ENCODE measurements at regions not wholly inside any gene's neighbourhood (a gene's known extent, or its start where the extent isn't known, plus 50 kb on each side); places are given as distances from the start of the nearest gene placed in this dataset.

DNA sequence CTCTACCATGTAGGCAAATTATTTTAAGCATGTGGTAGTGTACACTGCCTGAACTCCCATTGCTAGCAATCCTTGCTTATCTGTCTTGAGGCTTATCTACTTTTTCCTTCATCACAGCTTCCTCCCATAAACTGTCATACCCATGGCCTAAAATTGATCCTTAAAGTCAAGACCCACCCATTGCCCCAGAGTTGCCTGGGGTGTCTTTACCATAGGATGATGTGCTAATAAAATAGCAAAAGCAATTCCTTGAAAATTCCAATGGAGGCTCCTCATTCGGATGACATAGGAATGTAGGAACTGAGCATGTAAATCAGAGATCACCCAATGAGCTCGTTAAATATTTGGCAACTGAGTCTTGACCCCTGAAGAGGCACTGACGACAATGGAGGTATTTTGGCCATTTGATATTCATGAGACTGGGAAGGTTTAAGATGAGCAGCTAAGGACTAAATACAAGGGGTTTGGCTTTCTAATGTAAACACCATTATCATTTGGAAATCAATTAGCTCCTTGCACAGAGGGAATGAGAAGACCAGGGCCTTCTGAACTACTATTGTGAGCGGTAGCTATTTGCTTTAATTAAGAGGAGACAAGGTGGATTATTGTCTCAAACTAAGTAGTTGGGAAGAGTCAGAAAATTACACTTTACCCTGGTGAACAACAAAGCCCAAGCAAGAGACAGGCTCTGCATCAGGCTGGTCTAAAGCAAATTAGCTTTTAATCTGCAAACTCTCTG lies 234.9 kb downstream of the GATA3 start:
- TF ChIP-seq, protein P1, sequence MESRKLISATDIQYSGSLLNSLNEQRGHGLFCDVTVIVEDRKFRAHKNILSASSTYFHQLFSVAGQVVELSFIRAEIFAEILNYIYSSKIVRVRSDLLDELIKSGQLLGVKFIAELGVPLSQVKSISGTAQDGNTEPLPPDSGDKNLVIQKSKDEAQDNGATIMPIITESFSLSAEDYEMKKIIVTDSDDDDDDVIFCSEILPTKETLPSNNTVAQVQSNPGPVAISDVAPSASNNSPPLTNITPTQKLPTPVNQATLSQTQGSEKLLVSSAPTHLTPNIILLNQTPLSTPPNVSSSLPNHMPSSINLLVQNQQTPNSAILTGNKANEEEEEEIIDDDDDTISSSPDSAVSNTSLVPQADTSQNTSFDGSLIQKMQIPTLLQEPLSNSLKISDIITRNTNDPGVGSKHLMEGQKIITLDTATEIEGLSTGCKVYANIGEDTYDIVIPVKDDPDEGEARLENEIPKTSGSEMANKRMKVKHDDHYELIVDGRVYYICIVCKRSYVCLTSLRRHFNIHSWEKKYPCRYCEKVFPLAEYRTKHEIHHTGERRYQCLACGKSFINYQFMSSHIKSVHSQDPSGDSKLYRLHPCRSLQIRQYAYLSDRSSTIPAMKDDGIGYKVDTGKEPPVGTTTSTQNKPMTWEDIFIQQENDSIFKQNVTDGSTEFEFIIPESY (IDR thresholded peaks at IDR 0.05; ENCODE audit: extremely low read depth, insufficient replicate concordance, low read length), result no peak
- no peak for TF ChIP-seq POLR2AphosphoS5 (IDR thresholded peaks at IDR 0.05; ENCODE audit: low read depth, low read length)
- TF ChIP-seq CTCF (IDR thresholded peaks at IDR 0.05 in 2 of 3, conservative IDR thresholded peaks at IDR 0.05 in 1 of 3; ENCODE audit: borderline replicate concordance in 1 of 3, insufficient read depth in 1 of 3, low read depth in 2 of 3, low read length in 2 of 3), result no peak
- no peak for TF ChIP-seq SRF (IDR thresholded peaks at IDR 0.05; ENCODE audit: low read depth)
- TF ChIP-seq JUND (IDR thresholded peaks at IDR 0.05), result no peak
- no peak for TF ChIP-seq EZH2 (IDR thresholded peaks at IDR 0.05)
- no peak for TF ChIP-seq EGR1 (IDR thresholded peaks at IDR 0.05; ENCODE audit: low read depth)
- no peak for TF ChIP-seq ZNF274 (IDR thresholded peaks at IDR 0.05; ENCODE audit: low read depth, low read length)
- no peak for TF ChIP-seq EZH2phosphoT487 (IDR thresholded peaks at IDR 0.05; ENCODE audit: borderline replicate concordance)

All from HCT116 (cell line).